Central memory CD8-positive, alpha-beta T cell (primary cell): ENCODE measurements at regions not wholly inside any gene's neighbourhood (a gene's known extent, or its start where the extent isn't known, plus 50 kb on each side); places are given as distances from the start of the nearest gene placed in this dataset.

Source experiments
- ATAC-seq: fragments of 150-1000 bp; cut with Tn5 transposase; replicated peaks from 2 replicates; pipeline ENCODE4 v1.10.0; 2022; ENCODE audit warnings: mild to moderate bottlenecking, moderate FRiP score, moderate number of reproducible peaks; ENCODE audit not compliant: poor library complexity, severe bottlenecking; ENCODE audit errors: extremely low read depth
- DNase-seq, 2 donors: peaks; one replicate each; pipeline ENCODE4 v3.0.0; 2021; ENCODE audit warnings: low spot score in 2 of 2
- H3K27ac Mint-ChIP-seq: one replicate; pipeline ENCODE4 v1.8.0; 2022; ENCODE audit warnings: low read depth, mild to moderate bottlenecking, moderate library complexity, mixed read lengths
- H3K27me3 Mint-ChIP-seq: one replicate; pipeline ENCODE4 v1.8.0; 2022; ENCODE audit warnings: mixed read lengths
- H3K36me3 Mint-ChIP-seq: one replicate; pipeline ENCODE4 v1.8.0; 2022; ENCODE audit warnings: mild to moderate bottlenecking, moderate library complexity, mixed read lengths; ENCODE audit not compliant: insufficient read depth
- H3K4me1 Mint-ChIP-seq: one replicate; pipeline ENCODE4 v1.8.0; 2022; ENCODE audit warnings: mixed read lengths
- H3K4me3 Mint-ChIP-seq: one replicate; pipeline ENCODE4 v1.8.0; 2022; ENCODE audit warnings: mild to moderate bottlenecking, moderate library complexity, mixed read lengths
- H3K9me3 Mint-ChIP-seq: one replicate; pipeline ENCODE4 v1.8.0; 2022; ENCODE audit warnings: mixed read lengths

DNA sequence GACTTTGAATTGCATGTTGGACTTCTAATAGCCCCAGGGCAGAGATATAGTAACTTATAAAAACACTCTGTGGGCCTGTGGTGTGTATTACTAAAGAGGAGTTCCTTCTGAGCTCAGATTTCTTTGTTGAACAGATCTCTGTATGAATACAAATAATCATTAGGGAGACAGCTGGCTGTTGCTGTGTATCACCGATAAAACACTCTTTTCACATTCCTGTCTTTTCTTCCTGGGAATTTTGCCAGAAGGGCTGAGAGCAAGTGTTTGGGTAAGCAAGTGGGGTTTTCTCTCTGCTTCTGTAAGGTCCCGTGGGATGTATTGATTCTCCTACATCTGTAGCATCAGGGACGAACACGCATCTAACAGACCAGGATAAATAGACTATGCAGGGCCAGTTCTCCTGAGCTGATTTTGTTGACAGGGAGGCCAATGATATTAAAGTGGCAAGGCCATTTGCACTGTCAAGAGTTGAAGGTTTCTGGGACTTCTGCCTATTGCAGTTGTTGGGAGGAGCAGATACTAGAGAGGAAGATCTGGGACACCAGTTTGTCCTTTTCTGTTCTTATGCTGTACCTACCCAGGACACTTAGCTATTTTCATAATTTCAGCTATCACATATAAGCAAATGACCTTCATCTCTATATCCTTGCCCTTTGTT is 225.9 kb upstream of the CD96 start:
- Mint-ChIP-seq H3K27me3 (no peaks in the 10 kb centered on the region), H3K4me3 (no peak overlapping the region), H3K27ac (no peak overlapping the region), H3K4me1 (peaks cover 19% of the 10 kb centered on the region), H3K36me3 (no peaks in the 10 kb centered on the region), H3K9me3 (no peaks in the 10 kb centered on the region)
- ATAC-seq (no peak), DNase-seq (no peak)

DNA sequence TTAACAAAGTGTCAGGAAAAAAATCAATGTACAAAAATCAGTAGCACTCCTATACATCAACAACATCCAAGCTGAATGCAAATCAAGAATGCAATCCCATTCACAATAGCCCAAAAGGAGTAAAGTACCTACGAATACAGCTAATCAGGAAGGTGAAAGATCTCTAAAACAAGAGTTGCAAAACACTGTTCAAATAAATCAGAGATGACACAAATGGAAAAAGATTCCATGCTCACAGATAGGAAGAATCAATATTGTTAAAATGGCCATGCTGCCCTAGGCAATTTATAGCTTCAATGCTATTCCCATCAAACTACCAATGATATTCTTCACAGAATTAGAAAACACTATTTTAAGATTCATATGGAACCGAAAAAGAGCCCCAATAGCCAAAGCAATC is 223.7 kb upstream of the CD96 start:
- no peak for DNase-seq
- H3K27me3 Mint-ChIP-seq = no peaks in the 10 kb centered on the region
- no peaks in the 10 kb centered on the region for H3K9me3 Mint-ChIP-seq
- peaks cover 5% of the 10 kb centered on the region for H3K4me1 Mint-ChIP-seq
- H3K4me3 Mint-ChIP-seq = no peak overlapping the region
- no peak overlapping the region for H3K27ac Mint-ChIP-seq
- H3K36me3 Mint-ChIP-seq = no peaks in the 10 kb centered on the region
- no peak for ATAC-seq

DNA sequence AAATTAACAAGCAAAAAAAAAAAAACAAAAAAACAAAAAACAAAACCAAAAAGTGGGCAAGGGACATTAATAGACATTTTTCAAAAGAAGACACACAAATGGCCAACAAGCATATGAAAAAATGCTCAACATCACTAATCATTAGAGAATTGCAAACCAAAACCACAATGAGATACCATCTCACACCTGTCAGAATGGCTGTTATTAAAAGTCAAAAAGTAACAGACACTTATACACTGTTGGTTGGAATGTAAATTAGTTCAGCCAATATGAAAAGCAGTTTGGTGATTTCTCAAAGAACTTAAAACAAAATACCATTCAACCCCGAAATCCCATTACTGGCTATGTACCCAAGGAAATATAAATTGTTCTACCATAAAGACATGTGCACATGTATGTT is 222.4 kb upstream of the CD96 start:
- DNase-seq = no peak
- Mint-ChIP-seq H3K9me3 (no peaks in the 10 kb centered on the region), H3K36me3 (no peaks in the 10 kb centered on the region), H3K4me3 (no peak overlapping the region), H3K27me3 (no peaks in the 10 kb centered on the region), H3K27ac (no peak overlapping the region), H3K4me1 (peaks cover 17% of the 10 kb centered on the region)
- ATAC-seq = no peak

DNA sequence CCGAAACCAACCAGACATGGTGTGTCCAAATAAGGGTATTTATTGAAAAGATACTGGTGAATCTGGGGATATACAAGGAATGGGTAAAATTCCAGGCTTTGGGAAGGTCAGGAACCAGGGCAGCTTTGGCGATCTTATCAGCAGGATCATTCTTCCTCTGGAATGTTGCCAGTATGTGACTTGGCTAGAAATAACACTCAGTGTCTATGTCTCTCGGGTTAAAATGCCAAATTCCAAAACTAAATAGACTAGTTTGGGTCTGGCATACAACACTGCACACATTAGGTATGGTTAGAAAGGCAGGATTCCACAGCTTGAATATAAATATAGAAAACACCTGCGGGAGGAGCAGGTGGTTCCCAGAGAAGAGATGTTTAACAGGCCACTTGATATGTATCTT is 220.2 kb upstream of the CD96 start:
- H3K27ac Mint-ChIP-seq = no peak overlapping the region
- ATAC-seq = no peak
- DNase-seq = no peak
- H3K4me1 Mint-ChIP-seq = peaks cover 36% of the 10 kb centered on the region
- H3K36me3 Mint-ChIP-seq = no peaks in the 10 kb centered on the region
- H3K9me3 Mint-ChIP-seq = no peaks in the 10 kb centered on the region
- H3K27me3 Mint-ChIP-seq = no peaks in the 10 kb centered on the region
- H3K4me3 Mint-ChIP-seq = no peak overlapping the region

DNA sequence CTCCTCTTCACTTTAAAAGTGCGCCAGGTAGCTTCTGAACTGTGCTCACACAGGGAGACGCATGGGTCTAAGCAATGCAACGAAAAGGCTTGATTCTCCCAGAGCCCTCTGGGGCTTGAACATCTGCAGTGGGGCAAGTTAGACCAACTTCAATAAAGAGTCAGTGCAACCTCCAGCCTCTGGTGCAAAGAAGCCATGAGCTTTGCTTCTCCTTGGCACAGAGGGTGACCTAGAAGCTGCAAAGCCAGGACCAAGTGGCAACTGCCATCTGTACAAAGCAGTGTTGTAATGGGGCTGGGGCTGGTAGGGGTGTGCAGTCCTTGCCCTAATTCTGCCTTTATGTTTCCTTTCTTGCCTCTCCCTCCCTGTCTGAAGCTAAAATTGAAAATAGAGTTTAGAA is 219.0 kb upstream of the CD96 start:
- H3K4me1 Mint-ChIP-seq = peaks cover 36% of the 10 kb centered on the region
- H3K27me3 Mint-ChIP-seq = no peaks in the 10 kb centered on the region
- H3K27ac Mint-ChIP-seq = peak overlapping the region; percentile 54
- H3K4me3 Mint-ChIP-seq = no peak overlapping the region
- ATAC-seq (no peak), DNase-seq (no peak)
- H3K9me3 Mint-ChIP-seq = no peaks in the 10 kb centered on the region
- H3K36me3 Mint-ChIP-seq = no peaks in the 10 kb centered on the region

DNA sequence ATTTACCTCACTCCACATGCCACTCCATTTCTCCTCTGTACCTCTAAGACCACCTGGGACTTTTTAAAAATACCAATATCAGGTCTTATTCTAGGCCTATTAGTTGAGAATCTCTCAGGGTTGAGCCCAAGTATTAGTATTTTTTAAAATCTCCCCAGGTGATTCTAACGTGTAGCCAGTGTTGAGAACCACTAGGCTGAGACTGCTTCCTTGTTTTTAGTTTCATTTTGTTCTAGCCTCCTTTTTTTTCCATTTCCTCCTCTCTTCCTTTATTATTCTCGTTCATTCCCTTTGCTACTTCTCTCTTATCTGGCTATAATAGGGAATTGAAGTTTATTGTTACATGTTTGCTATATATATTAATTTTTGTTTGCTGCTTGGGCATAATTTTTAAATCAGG is 217.8 kb upstream of the CD96 start:
- H3K27ac Mint-ChIP-seq = peak overlapping the region; percentile 54
- H3K36me3 Mint-ChIP-seq = no peaks in the 10 kb centered on the region
- H3K4me1 Mint-ChIP-seq = peaks cover 35% of the 10 kb centered on the region
- H3K9me3 Mint-ChIP-seq = no peaks in the 10 kb centered on the region
- ATAC-seq = peak; percentile 60
- H3K27me3 Mint-ChIP-seq = no peaks in the 10 kb centered on the region
- peak overlapping the region; percentile 61 for H3K4me3 Mint-ChIP-seq
- no peak for DNase-seq

DNA sequence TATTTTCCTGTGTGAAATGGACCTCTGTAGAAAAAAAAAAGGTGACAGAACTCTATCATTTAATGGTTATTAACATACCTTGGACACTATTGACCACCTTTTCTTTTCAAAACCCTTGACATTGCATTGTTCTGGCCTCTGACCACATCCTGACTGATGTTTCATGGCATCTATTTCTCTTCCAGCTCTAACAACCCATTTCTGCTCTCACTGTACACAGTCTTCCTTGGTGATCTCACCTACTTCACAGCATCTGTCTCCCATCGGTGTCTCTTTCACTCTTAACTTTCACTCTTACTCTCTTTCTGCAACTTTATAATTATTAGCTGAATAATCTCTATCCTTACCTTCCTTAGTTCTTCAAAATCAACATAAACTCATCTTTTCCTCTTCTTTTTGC is 217.4 kb upstream of the CD96 start:
- no peaks in the 10 kb centered on the region for H3K36me3 Mint-ChIP-seq
- H3K4me1 Mint-ChIP-seq = peaks cover 31% of the 10 kb centered on the region
- peak overlapping the region; percentile 61 for H3K4me3 Mint-ChIP-seq
- DNase-seq (no peak), ATAC-seq (peak; percentile 59)
- no peaks in the 10 kb centered on the region for H3K27me3 Mint-ChIP-seq
- no peaks in the 10 kb centered on the region for H3K9me3 Mint-ChIP-seq
- H3K27ac Mint-ChIP-seq = peak overlapping the region; percentile 54

DNA sequence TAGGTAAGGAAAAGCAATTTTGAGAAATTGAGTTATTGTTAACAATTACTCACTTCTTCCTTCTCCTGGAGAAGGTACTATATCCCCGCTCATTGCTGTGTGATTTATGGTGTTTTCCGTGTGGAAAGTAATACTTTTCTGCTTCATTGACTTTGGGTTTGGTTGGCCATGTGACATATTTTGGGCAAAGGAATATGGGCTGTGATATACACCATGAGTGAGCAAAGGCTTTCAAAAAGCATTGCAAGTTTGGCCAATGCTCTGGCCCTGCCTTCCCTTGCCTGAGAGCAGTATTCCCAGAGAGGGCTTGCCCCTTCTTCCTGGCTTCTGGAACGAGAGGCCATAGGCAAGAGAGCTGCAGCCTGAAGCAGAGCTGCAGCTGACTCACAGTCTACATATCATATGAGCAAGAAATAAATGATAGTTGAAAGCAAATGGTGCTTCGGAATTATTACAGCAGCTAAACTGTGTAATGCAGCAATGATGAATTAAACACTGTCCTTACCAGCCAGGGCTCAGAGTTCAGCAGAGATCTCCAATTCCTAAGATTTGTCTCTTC is 216.8 kb upstream of the CD96 start:
- no peak for DNase-seq
- peak overlapping the region; percentile 61 for H3K4me3 Mint-ChIP-seq

DNA sequence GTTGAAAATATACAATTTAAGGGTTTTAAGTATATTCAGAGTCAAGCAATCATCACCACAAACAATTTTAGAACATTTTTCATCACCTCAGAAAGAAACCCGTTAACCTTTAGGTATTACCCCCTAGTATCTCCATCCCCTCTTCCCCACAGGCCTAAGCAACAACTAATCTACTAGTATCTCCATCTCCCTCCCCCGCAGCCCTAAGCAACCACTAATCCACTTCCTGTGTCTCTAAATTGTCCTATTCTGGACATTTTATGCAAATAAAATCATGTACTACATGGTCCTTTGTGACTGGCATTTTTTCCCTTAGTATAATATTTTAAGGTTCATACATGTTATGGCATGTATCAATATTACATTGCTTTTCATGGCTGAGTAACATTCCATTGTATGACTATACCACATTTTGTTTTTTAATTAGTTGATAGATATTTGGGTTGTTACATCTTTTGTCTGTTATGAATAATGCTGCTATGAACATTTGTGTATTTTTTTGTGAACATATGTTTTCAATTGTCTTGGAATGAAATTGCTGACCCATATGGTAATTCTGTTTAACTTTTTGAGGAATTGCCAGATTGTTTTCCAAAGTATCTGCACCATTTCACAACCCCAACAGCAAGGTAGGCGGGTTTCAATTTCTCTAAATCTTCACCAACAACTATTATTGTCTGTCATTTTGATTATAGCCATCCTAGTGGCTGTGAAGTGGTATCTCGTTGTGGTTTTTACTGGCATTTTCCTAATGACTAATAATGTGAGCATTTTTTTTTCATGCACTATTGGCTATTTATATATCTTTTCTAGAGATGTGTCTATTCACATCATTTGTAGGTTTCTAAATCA is 215.6 kb upstream of the CD96 start:
- Mint-ChIP-seq H3K27me3 (no peaks in the 10 kb centered on the region), H3K4me3 (no peak overlapping the region), H3K4me1 (peaks cover 31% of the 10 kb centered on the region), H3K36me3 (no peaks in the 10 kb centered on the region), H3K27ac (peak overlapping the region; percentile 29), H3K9me3 (no peaks in the 10 kb centered on the region)
- DNase-seq (no peak), ATAC-seq (no peak)

More for the DNA sequence above, 216.8 kb upstream of the CD96 start:
- peak overlapping the region; percentile 54 for H3K27ac Mint-ChIP-seq
- no peaks in the 10 kb centered on the region for H3K36me3 Mint-ChIP-seq
- no peaks in the 10 kb centered on the region for H3K27me3 Mint-ChIP-seq
- peaks cover 31% of the 10 kb centered on the region for H3K4me1 Mint-ChIP-seq
- no peak for ATAC-seq
- no peaks in the 10 kb centered on the region for H3K9me3 Mint-ChIP-seq

DNA sequence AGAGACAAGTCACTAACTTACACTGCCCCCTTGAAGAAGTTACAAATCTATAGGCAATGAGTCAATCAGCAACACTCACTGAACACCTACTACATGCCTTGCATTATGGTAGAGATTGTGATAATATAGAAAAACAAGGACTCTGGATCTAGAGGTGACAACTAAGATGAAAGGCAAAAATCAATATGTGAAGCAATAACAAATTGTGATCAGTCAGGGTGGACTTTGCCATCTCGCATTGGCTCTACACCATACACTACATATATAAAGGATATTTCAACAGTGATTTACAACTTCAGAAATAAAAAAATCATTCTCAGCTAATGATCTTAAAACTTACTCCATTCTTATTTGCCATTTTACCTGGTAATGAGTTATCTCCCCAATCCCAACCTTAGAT is 210.7 kb upstream of the CD96 start:
- H3K27ac Mint-ChIP-seq = no peak overlapping the region
- H3K4me3 Mint-ChIP-seq = no peak overlapping the region
- ATAC-seq (no peak), DNase-seq (no peak)
- peaks cover 2% of the 10 kb centered on the region for H3K4me1 Mint-ChIP-seq
- H3K36me3 Mint-ChIP-seq = no peaks in the 10 kb centered on the region
- no peaks in the 10 kb centered on the region for H3K9me3 Mint-ChIP-seq
- H3K27me3 Mint-ChIP-seq = no peaks in the 10 kb centered on the region

DNA sequence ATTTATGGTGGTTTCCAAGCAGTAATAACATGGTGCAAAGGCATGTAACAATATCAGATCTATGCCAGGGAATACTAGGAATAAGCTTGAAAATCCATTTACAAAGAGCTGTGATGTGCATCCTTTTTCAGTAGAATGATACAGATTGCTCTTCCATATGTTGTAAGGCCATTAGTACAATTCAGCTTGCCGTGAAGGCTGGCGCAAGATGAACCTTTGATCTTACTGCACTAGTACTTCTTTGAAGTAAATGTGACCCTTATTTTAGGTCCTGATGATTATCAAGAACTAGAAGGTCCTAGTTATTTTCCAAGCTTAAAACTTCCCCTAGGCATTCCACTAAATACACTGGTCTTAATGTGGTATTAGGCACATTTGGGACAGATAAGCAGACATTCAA is 210.1 kb upstream of the CD96 start:
- Mint-ChIP-seq H3K27ac (no peak overlapping the region), H3K36me3 (no peaks in the 10 kb centered on the region), H3K27me3 (no peaks in the 10 kb centered on the region), H3K9me3 (no peaks in the 10 kb centered on the region), H3K4me3 (no peak overlapping the region), H3K4me1 (peaks cover 2% of the 10 kb centered on the region)
- DNase-seq = no peak
- ATAC-seq = no peak

DNA sequence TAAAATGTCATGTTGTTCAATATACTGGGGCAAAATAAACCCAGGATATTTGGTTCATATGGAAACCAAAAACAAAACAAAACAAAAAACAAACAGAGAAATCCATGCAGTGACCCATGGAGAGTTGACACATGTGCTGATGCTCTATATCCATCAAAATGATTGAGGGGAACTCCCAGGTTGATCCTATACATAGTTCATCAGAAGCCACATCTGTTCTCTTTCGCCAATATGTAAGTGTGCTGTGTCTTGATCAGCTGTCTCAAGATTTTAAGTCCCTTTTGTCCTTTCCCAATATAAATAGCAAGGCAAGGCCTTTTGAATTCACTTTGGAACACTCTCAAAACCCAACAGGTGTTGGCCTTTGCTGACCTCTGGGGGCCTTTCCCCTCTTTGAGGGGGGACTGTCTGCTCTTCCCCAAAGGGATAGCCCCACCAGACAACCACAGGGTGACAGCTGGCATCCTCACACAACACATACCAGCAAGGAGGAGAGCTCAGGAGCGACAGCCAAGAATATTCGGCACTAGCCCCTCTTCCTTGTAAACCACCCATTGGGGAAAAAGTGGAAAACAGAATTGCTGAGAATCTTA is 209.4 kb upstream of the CD96 start:
- H3K27me3 Mint-ChIP-seq = no peaks in the 10 kb centered on the region
- DNase-seq (no peak), ATAC-seq (no peak)
- no peaks in the 10 kb centered on the region for H3K36me3 Mint-ChIP-seq
- peaks cover 6% of the 10 kb centered on the region for H3K4me1 Mint-ChIP-seq
- H3K27ac Mint-ChIP-seq = no peak overlapping the region
- no peak overlapping the region for H3K4me3 Mint-ChIP-seq
- H3K9me3 Mint-ChIP-seq = no peaks in the 10 kb centered on the region

DNA sequence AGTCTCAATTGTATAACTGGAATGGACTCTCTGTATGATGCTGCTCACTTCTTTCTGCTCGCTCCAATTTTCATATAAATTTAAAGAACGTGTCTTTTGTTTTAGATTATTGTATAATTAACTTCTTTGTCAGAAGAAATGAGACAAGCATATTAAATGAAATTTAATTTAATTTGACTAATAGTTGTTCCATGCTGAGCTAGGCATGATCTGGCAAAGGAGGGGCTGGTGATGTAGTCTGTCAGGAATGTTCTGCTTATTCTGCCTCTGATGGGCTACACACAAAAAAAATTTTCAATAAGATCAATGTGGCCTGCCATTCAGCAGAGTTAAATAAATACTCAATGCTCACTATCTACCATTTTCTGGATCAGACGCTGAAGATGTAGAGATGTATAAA is 208.4 kb upstream of the CD96 start:
- Mint-ChIP-seq H3K27ac (no peak overlapping the region), H3K4me1 (peaks cover 6% of the 10 kb centered on the region), H3K36me3 (no peaks in the 10 kb centered on the region), H3K27me3 (no peaks in the 10 kb centered on the region), H3K9me3 (no peaks in the 10 kb centered on the region), H3K4me3 (no peak overlapping the region)
- no peak for ATAC-seq
- no peak for DNase-seq
